NCI-H1105 treated with DMSO at 0.1 percent for 48 hours (cell line): ENCODE measurements at regions not wholly inside any gene's neighbourhood (a gene's known extent, or its start where the extent isn't known, plus 50 kb on each side); places are given as distances from the start of the nearest gene placed in this dataset.

Experiments
- DNase-seq: peaks from one replicate; lab custom pipeline; 2025; lab: John Stamatoyannopoulos, UW

GRCh38 chr4:149121023-149121404, 678.8 kb upstream of the NR3C2 start:
- no peak for DNase-seq

GRCh38 chr4:149120331-149121022, 678.3 kb upstream of the NR3C2 start:
- no peak for DNase-seq

GRCh38 chr4:149116806-149117205, 674.6 kb upstream of the NR3C2 start:
- no peak for DNase-seq

GRCh38 chr4:149113804-149114430, 671.7 kb upstream of the NR3C2 start:
- DNase-seq = no peak

GRCh38 chr4:149112109-149112508, 669.9 kb upstream of the NR3C2 start:
- no peak for DNase-seq

GRCh38 chr4:149110481-149110880, 668.3 kb upstream of the NR3C2 start:
- DNase-seq = no peak

GRCh38 chr4:149108626-149109025, 666.4 kb upstream of the NR3C2 start:
- no peak for DNase-seq

- DNase-seq = no peak
These were observed 660.6 kb upstream of the NR3C2 start for GRCh38 chr4:149102765-149103164.

- no peak for DNase-seq
These were observed 659.4 kb upstream of the NR3C2 start for GRCh38 chr4:149101649-149102048.

GRCh38 chr4:149095811-149096210, 653.6 kb upstream of the NR3C2 start:
- DNase-seq = no peak

GRCh38 chr4:149095001-149095400, 652.8 kb upstream of the NR3C2 start:
- no peak for DNase-seq

- no peak for DNase-seq
These were observed 641.9 kb upstream of the NR3C2 start for GRCh38 chr4:149084144-149084543.

GRCh38 chr4:149077181-149077580, 635.0 kb upstream of the NR3C2 start:
- DNase-seq = no peak

GRCh38 chr4:149076401-149076800, 634.2 kb upstream of the NR3C2 start:
- no peak for DNase-seq

- DNase-seq = no peak
These were observed 630.2 kb upstream of the NR3C2 start for GRCh38 chr4:149072384-149072783.

GRCh38 chr4:149065753-149066152, 623.5 kb upstream of the NR3C2 start:
- DNase-seq = no peak

GRCh38 chr4:149062997-149063396, 620.8 kb upstream of the NR3C2 start:
- DNase-seq = no peak

- no peak for DNase-seq
These were observed 615.4 kb upstream of the NR3C2 start for GRCh38 chr4:149057594-149057993.

GRCh38 chr4:149056615-149057014, 614.4 kb upstream of the NR3C2 start:
- no peak for DNase-seq

- no peak for DNase-seq
These were observed 613.4 kb upstream of the NR3C2 start for GRCh38 chr4:149055624-149056023.

- no peak for DNase-seq
These were observed 608.6 kb upstream of the NR3C2 start for GRCh38 chr4:149050840-149051239.

- DNase-seq = no peak
These were observed 606.4 kb upstream of the NR3C2 start for GRCh38 chr4:149048451-149049143.

GRCh38 chr4:149047368-149047767, 605.2 kb upstream of the NR3C2 start:
- DNase-seq = no peak
